OCI-LY1 (cell line): ENCODE measurements at regions not wholly inside any gene's neighbourhood (a gene's known extent, or its start where the extent isn't known, plus 50 kb on each side); places are given as distances from the start of the nearest gene placed in this dataset.

Experiments
- H2AFZ ChIP-seq: fragments of 200-600 bp; sonication (generic), shearing (Covaris generic); 2 replicates; pipeline ENCODE4 v1.6.0; 2014; ENCODE audit warnings: antibody characterized with exemption, mild to moderate bottlenecking, low read length
- H3F3A ChIP-seq: fragments of 200-600 bp; sonication (generic), shearing (Covaris generic); 2 replicates; pipeline ENCODE4 v1.6.0; 2014; ENCODE audit warnings: mild to moderate bottlenecking, antibody characterized with exemption, low read length, moderate library complexity; ENCODE audit not compliant: insufficient read depth
- H3K27ac ChIP-seq: fragments of 200-600 bp; sonication (generic); 2 replicates; pipeline ENCODE4 v1.5.1; 2014; ENCODE audit warnings: low read length, mixed run types, mild to moderate bottlenecking, low read depth; ENCODE audit not compliant: poor library complexity, severe bottlenecking
- H3K27me3 ChIP-seq: fragments of 200-600 bp; sonication (generic); 2 replicates; pipeline ENCODE4 v1.6.0; 2014; ENCODE audit warnings: antibody characterized with exemption, mild to moderate bottlenecking, low read length, moderate library complexity; ENCODE audit not compliant: insufficient read depth
- H3K36me3 ChIP-seq: fragments of 200-600 bp; sonication (generic); 2 replicates; pipeline ENCODE4 v1.6.1; 2014; ENCODE audit warnings: mild to moderate bottlenecking, antibody characterized with exemption, low read length, moderate library complexity, mixed read lengths; ENCODE audit not compliant: insufficient read depth
- H3K4me1 ChIP-seq: fragments of 200-600 bp; sonication (generic); 2 replicates; pipeline ENCODE4 v1.5.1; 2014; ENCODE audit warnings: mild to moderate bottlenecking, low read length, moderate library complexity; ENCODE audit not compliant: insufficient read depth, severe bottlenecking
- H3K4me2 ChIP-seq: fragments of 200-600 bp; sonication (generic), shearing (Covaris generic); 2 replicates; pipeline ENCODE4 v1.6.1; 2014; ENCODE audit warnings: low read length
- H3K4me3 ChIP-seq: fragments of 200-600 bp; sonication (generic); 2 replicates; pipeline ENCODE4 v1.5.1; 2014; ENCODE audit warnings: low read length, low read depth, mild to moderate bottlenecking, mixed read lengths; ENCODE audit not compliant: poor library complexity, severe bottlenecking
- H3K79me2 ChIP-seq: fragments of 200-600 bp; shearing (Covaris generic); 2 replicates; pipeline ENCODE4 v1.6.1; 2016; ENCODE audit warnings: mixed run types, low read length, mixed read lengths; ENCODE audit not compliant: insufficient read depth
- H3K9ac ChIP-seq: fragments of 200-600 bp; sonication (generic), shearing (Covaris generic); 2 replicates; pipeline ENCODE4 v1.6.1; 2014; ENCODE audit warnings: mild to moderate bottlenecking, low read length, mixed read lengths
- H3K9me2 ChIP-seq: fragments of 200-600 bp; sonication (generic), shearing (Covaris generic); 2 replicates; pipeline ENCODE4 v1.6.1; 2014; ENCODE audit warnings: low read depth, mild to moderate bottlenecking, low read length, mixed read lengths
- H3K9me3 ChIP-seq: fragments of 200-600 bp; shearing (Covaris generic); 2 replicates; pipeline ENCODE4 v1.6.1; 2014; ENCODE audit warnings: low read length, mixed read lengths
- H4K20me1 ChIP-seq: fragments of 200-600 bp; sonication (generic), shearing (Covaris generic); 2 replicates; pipeline ENCODE4 v1.6.0; 2016; ENCODE audit warnings: mild to moderate bottlenecking, low read length; ENCODE audit not compliant: insufficient read depth
- EZH2 ChIP-seq: fragments of 200-600 bp; sonication (generic), shearing (Covaris generic); IDR thresholded peaks from 2 replicates; pipeline ENCODE4 v1.8.0; 2017; ENCODE audit warnings: borderline replicate concordance, mixed run types, mild to moderate bottlenecking, antibody characterized with exemption, low read length, moderate library complexity, mixed read lengths
- TF ChIP-seq, protein P1 (sequence below): fragments of 200-600 bp; sonication (generic), shearing (Covaris generic); IDR thresholded peaks from 2 replicates; pipeline ENCODE4 v1.5.1; 2017; ENCODE audit warnings: mild to moderate bottlenecking, antibody characterized with exemption, low read length, moderate library complexity, mixed read lengths

DNA sequence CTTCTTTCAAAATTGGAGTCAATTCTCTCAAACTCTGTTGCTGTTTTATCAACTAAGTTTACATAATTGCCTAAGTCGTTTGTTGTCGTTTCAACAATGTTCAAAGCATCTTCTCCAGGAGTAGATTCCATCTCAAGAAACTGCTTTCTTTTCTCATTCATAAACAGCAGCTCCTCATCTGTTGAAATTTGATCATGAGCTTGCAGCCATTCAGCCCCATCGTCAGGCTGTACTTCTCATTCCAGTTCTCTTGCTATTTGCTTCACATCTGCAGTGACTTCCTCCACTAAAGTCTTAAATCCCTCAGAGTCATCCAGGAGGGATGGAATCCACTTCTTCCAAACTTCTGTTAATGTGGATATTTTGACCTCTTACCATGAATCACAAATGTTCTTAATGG, 230.6 kb downstream of the IRF8 start:
- Histone ChIP-seq H4K20me1 (no peaks in the 10 kb centered on the region), H3K4me3 (no peak overlapping the region), H3K9ac (no peak overlapping the region), H3K4me2 (no peak overlapping the region), H2AFZ (no peak overlapping the region), H3F3A (no peaks in the 10 kb centered on the region), H3K27me3 (0 out of 2 replicates have a peak, but pooled peaks cover 4% of the 10 kb centered on the region), H3K27ac (no peak overlapping the region), H3K9me3 (no peaks in the 10 kb centered on the region), H3K36me3 (no peaks in the 10 kb centered on the region), H3K4me1 (no peaks in the 10 kb centered on the region), H3K79me2 (no peaks in the 10 kb centered on the region), H3K9me2 (no peaks in the 10 kb centered on the region)
- TF ChIP-seq, protein P1, sequence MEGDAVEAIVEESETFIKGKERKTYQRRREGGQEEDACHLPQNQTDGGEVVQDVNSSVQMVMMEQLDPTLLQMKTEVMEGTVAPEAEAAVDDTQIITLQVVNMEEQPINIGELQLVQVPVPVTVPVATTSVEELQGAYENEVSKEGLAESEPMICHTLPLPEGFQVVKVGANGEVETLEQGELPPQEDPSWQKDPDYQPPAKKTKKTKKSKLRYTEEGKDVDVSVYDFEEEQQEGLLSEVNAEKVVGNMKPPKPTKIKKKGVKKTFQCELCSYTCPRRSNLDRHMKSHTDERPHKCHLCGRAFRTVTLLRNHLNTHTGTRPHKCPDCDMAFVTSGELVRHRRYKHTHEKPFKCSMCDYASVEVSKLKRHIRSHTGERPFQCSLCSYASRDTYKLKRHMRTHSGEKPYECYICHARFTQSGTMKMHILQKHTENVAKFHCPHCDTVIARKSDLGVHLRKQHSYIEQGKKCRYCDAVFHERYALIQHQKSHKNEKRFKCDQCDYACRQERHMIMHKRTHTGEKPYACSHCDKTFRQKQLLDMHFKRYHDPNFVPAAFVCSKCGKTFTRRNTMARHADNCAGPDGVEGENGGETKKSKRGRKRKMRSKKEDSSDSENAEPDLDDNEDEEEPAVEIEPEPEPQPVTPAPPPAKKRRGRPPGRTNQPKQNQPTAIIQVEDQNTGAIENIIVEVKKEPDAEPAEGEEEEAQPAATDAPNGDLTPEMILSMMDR = no peak
- no peak for TF ChIP-seq EZH2

- no peak overlapping the region for H2AFZ ChIP-seq
- H3F3A ChIP-seq = no peaks in the 10 kb centered on the region
- H3K27ac ChIP-seq = no peak overlapping the region
- H3K4me3 ChIP-seq = no peak overlapping the region
- H3K4me1 ChIP-seq = no peaks in the 10 kb centered on the region
- H3K9me2 ChIP-seq = no peaks in the 10 kb centered on the region
- H3K9me3 ChIP-seq = no peaks in the 10 kb centered on the region
- H3K9ac ChIP-seq = no peak overlapping the region
- no peaks in the 10 kb centered on the region for H3K27me3 ChIP-seq
- no peaks in the 10 kb centered on the region for H4K20me1 ChIP-seq
- no peaks in the 10 kb centered on the region for H3K36me3 ChIP-seq
- TF ChIP-seq, protein P1 = no peak
- TF ChIP-seq EZH2 = no peak
- no peak overlapping the region for H3K4me2 ChIP-seq
- H3K79me2 ChIP-seq = no peaks in the 10 kb centered on the region
Measured at GRCh38 chr16:86133377-86133776, 234.4 kb downstream of the IRF8 start.

DNA sequence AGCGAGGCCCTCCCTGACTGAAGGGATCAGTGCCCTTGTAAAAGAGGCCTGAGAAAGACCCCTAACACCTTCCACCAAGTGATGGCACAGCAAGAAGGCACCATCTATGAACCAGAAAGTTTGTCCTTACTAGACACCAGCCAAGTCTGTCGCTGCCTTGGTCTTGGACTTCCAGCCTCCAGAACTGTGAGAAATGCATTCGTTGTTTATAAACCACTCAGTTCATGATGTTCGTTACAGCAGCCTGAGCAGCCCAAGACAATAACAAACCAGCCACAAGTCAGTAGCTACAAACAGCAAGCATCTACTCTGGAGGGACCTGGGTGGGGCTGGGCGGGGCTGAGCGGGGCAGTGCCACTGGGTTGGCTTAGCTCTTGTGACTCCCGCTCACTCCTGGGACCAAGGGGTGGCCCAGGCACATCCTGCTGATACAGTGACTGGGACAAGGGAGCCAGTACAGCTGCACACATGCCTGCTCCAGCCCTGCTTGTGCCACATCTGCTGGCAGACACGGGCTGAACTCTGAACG, 234.9 kb downstream of the IRF8 start:
- Histone ChIP-seq H3K79me2 (no peaks in the 10 kb centered on the region), H3K27ac (no peak overlapping the region), H3K4me3 (no peak overlapping the region), H3K4me2 (no peak overlapping the region), H3K9me3 (no peaks in the 10 kb centered on the region), H3K27me3 (no peaks in the 10 kb centered on the region), H2AFZ (no peak overlapping the region), H3K9ac (no peak overlapping the region), H3K4me1 (no peaks in the 10 kb centered on the region), H3K9me2 (no peaks in the 10 kb centered on the region), H3F3A (no peaks in the 10 kb centered on the region), H4K20me1 (no peaks in the 10 kb centered on the region), H3K36me3 (no peaks in the 10 kb centered on the region)
- no peak for TF ChIP-seq EZH2

- Histone ChIP-seq H3K27ac (no peak overlapping the region), H3K4me3 (no peak overlapping the region), H4K20me1 (no peaks in the 10 kb centered on the region), H3K27me3 (0 out of 2 replicates have a peak, but pooled peaks cover 7% of the 10 kb centered on the region), H3K9me2 (no peaks in the 10 kb centered on the region), H3K9ac (no peak overlapping the region), H2AFZ (no peak overlapping the region), H3K4me1 (no peaks in the 10 kb centered on the region), H3K36me3 (no peaks in the 10 kb centered on the region), H3F3A (no peaks in the 10 kb centered on the region), H3K9me3 (no peaks in the 10 kb centered on the region), H3K79me2 (no peaks in the 10 kb centered on the region), H3K4me2 (no peak overlapping the region)
- TF ChIP-seq, protein P1 = no peak
- TF ChIP-seq EZH2 = no peak
Measured at GRCh38 chr16:86134802-86135461, 236.0 kb downstream of the IRF8 start.
